ENCODE measurements at regions not wholly inside any gene's neighbourhood (a gene's known extent, or its start where the extent isn't known, plus 50 kb on each side); places are given as distances from the start of the nearest gene placed in this dataset.

DNA sequence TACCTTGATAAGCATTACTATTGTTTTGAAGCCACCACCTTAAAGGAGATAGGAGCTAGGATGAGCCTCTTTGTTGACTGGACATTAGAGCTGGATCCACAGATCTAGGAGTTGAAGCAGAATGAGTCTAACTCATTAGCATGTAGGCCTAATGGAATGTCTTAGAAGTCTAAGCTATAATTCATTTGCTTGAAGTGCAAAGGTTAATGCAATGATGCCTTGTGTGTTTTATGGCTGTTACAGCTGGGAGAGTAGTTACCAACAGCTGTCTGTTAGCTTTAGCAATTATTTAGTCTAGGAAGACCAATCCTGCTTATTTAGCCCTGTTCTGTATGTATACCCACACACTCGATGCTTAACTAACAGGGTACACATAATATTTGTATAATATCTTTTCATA, 419.3 kb downstream of the TUSC7 start:
- no peak for TF ChIP-seq GATA3 (IDR thresholded peaks at IDR 0.05; ENCODE audit: low read depth, low read length)
- TF ChIP-seq GATA2 (IDR thresholded peaks at IDR 0.05; ENCODE audit: low read depth, low read length): no peak
